ENCODE measurements at regions not wholly inside any gene's neighbourhood (a gene's known extent, or its start where the extent isn't known, plus 50 kb on each side); places are given as distances from the start of the nearest gene placed in this dataset.
A peak's percentile ranks its signal among the peaks of the same experiment; 100 is the strongest.

DNA sequence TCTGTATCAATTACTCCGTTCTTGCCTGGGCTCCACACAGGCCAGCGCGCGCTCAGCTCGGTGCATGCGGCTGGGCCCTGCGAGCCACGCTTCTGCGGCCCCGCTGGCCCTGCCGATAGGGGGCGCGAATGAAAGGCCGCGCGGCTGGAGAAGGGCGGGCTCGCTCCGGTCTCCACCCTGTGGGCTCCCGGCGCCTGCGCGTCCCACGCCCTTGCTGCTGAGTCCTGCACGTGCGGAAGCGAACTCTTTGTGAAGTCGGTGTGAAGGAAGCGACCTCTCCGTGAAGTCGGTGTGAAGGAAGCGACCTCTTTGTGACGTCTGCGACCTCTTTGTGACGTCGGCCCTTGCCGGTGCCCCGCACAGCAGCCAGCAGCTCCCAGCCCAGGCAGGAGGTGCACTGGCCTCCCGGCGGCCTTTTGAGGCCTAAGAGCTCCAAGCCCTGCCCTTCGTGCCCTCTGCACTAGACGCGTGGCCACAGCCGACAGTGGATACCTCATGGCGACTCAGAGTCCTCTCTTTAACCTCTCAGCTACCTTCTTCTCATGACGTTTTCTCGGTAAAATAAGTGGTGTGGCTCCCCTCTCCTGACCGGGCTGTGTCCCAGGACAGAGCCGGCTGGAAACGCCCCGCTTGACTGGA lies 391.9 kb upstream of the RAB6C start (continued):
- TF ChIP-seq NR2C2 (CRISPR knock-in tag; IDR thresholded peaks at IDR 0.05), result peak; percentile 73; the same call in 1 of the 2 replicates
- TF ChIP-seq ATF1 (CRISPR knock-in tag; IDR thresholded peaks at IDR 0.05), result no peak

DNA sequence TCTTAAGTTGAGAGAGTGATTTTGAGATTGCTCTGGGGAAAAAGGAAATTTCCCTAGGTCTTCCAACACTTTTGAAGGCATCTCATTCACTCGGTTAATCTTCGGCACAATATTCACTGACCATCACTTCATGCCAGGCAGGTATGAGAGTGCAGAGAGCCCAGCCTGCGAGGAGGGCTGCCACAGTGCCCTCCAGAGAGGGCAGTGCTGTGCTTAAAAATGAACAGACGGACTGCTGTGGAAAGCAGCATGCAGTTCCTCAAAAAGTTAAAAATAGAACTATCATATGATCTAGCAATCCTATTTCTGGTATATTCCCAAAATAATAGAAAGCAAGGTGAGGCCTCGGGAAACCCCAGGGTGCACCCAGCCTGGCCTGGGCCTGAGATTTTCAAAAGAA lies 374.9 kb upstream of the RAB6C start:
- no peak for ATAC-seq

DNA sequence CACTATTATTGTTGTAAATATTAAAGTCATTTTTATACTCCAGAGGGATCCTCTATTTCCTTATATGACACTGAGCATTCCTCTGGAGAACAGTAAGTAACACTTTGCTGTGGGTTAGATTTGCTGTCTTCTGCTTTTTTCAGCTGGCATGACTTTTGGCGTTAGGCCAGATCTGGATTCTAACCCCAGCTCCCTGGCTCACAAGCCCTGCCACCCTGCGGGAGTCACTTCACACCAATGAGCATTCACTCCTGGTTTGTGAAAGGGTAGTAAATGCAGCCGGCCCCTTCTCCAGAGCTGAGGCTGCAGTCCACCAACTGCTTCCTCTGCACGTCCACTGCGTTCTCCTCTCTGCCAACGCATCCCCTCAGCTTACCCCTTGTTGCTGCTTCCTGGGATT lies 373.8 kb upstream of the RAB6C start:
- H3K27ac Mint-ChIP-seq, result no peak overlapping the region
- CTCF ChIA-PET, result interaction anchor here (0.8 to 1.2 kb wide), 2 partner anchors 19 to 143 kb away, joined by 3 read pairs; no protein-coding TSS in a partner anchor
- peaks cover 12% of the 10 kb centered on the region for H3K27me3 Mint-ChIP-seq (ENCODE audit: low read depth)
- peaks cover 19% of the 10 kb centered on the region for H3K4me1 Mint-ChIP-seq
- no peak overlapping the region for H3K4me3 Mint-ChIP-seq
- no peak for ATAC-seq
- DNase-seq (ENCODE audit: low spot score), result no peak
- H3K9me3 Mint-ChIP-seq, result peaks cover 31% of the 10 kb centered on the region
- POLR2A ChIA-PET, result no interaction called here
- H3K36me3 Mint-ChIP-seq, result peaks cover 11% of the 10 kb centered on the region
- no peak for TF ChIP-seq ZNF416 (CRISPR knock-in tag; IDR thresholded peaks at IDR 0.05)
- TF ChIP-seq ZBTB21 (CRISPR knock-in tag; IDR thresholded peaks at IDR 0.05; ENCODE audit: borderline replicate concordance), result no peak
- TF ChIP-seq, protein P1, sequence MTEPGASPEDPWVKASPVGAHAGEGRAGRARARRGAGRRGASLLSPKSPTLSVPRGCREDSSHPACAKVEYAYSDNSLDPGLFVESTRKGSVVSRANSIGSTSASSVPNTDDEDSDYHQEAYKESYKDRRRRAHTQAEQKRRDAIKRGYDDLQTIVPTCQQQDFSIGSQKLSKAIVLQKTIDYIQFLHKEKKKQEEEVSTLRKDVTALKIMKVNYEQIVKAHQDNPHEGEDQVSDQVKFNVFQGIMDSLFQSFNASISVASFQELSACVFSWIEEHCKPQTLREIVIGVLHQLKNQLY (CRISPR knock-in tag; IDR thresholded peaks at IDR 0.05), result no peak
- TF ChIP-seq, protein P2, sequence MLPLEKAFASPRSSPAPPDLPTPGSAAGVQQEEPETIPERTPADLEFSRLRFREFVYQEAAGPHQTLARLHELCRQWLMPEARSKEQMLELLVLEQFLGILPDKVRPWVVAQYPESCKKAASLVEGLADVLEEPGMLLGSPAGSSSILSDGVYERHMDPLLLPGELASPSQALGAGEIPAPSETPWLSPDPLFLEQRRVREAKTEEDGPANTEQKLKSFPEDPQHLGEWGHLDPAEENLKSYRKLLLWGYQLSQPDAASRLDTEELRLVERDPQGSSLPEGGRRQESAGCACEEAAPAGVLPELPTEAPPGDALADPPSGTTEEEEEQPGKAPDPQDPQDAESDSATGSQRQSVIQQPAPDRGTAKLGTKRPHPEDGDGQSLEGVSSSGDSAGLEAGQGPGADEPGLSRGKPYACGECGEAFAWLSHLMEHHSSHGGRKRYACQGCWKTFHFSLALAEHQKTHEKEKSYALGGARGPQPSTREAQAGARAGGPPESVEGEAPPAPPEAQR (CRISPR knock-in tag; IDR thresholded peaks at IDR 0.05), result no peak
- TF ChIP-seq, protein P3, sequence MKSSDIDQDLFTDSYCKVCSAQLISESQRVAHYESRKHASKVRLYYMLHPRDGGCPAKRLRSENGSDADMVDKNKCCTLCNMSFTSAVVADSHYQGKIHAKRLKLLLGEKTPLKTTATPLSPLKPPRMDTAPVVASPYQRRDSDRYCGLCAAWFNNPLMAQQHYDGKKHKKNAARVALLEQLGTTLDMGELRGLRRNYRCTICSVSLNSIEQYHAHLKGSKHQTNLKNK (CRISPR knock-in tag; IDR thresholded peaks at IDR 0.05), result no peak
- no peak for TF ChIP-seq EMX1 (CRISPR knock-in tag; IDR thresholded peaks at IDR 0.05)
- TF ChIP-seq, protein P4, sequence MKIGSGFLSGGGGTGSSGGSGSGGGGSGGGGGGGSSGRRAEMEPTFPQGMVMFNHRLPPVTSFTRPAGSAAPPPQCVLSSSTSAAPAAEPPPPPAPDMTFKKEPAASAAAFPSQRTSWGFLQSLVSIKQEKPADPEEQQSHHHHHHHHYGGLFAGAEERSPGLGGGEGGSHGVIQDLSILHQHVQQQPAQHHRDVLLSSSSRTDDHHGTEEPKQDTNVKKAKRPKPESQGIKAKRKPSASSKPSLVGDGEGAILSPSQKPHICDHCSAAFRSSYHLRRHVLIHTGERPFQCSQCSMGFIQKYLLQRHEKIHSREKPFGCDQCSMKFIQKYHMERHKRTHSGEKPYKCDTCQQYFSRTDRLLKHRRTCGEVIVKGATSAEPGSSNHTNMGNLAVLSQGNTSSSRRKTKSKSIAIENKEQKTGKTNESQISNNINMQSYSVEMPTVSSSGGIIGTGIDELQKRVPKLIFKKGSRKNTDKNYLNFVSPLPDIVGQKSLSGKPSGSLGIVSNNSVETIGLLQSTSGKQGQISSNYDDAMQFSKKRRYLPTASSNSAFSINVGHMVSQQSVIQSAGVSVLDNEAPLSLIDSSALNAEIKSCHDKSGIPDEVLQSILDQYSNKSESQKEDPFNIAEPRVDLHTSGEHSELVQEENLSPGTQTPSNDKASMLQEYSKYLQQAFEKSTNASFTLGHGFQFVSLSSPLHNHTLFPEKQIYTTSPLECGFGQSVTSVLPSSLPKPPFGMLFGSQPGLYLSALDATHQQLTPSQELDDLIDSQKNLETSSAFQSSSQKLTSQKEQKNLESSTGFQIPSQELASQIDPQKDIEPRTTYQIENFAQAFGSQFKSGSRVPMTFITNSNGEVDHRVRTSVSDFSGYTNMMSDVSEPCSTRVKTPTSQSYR (CRISPR knock-in tag; IDR thresholded peaks at IDR 0.05), result no peak
- TF ChIP-seq RELA (CRISPR knock-in tag; IDR thresholded peaks at IDR 0.05; ENCODE audit: borderline replicate concordance), result no peak

More for the DNA sequence above, 374.9 kb upstream of the RAB6C start:
- H3K27ac Mint-ChIP-seq, result no peak overlapping the region
- DNase-seq (ENCODE audit: low spot score), result no peak
- POLR2A ChIA-PET, result no interaction called here
- H3K4me1 Mint-ChIP-seq, result peaks cover 19% of the 10 kb centered on the region
- H3K9me3 Mint-ChIP-seq, result peaks cover 33% of the 10 kb centered on the region
- peaks cover 12% of the 10 kb centered on the region for H3K27me3 Mint-ChIP-seq (ENCODE audit: low read depth)
- CTCF ChIA-PET, result no interaction called here
- TF ChIP-seq MXD4 (CRISPR knock-in tag; IDR thresholded peaks at IDR 0.05; ENCODE audit: borderline replicate concordance) (no peak), ZNF423 (CRISPR knock-in tag; IDR thresholded peaks at IDR 0.05) (no peak), TEAD4 (CRISPR knock-in tag; IDR thresholded peaks at IDR 0.05) (no peak), CBFB (CRISPR knock-in tag; IDR thresholded peaks at IDR 0.05; ENCODE audit: low read depth) (no peak), KAT7 (CRISPR knock-in tag; IDR thresholded peaks at IDR 0.05; ENCODE audit: borderline replicate concordance) (no peak), NFYB (CRISPR knock-in tag; conservative IDR thresholded peaks at IDR 0.05; ENCODE audit: low read depth) (no peak)
- TF ChIP-seq, protein P5, sequence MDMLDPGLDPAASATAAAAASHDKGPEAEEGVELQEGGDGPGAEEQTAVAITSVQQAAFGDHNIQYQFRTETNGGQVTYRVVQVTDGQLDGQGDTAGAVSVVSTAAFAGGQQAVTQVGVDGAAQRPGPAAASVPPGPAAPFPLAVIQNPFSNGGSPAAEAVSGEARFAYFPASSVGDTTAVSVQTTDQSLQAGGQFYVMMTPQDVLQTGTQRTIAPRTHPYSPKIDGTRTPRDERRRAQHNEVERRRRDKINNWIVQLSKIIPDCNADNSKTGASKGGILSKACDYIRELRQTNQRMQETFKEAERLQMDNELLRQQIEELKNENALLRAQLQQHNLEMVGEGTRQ (CRISPR knock-in tag; IDR thresholded peaks at IDR 0.05), result no peak
- TF ChIP-seq, protein P6, sequence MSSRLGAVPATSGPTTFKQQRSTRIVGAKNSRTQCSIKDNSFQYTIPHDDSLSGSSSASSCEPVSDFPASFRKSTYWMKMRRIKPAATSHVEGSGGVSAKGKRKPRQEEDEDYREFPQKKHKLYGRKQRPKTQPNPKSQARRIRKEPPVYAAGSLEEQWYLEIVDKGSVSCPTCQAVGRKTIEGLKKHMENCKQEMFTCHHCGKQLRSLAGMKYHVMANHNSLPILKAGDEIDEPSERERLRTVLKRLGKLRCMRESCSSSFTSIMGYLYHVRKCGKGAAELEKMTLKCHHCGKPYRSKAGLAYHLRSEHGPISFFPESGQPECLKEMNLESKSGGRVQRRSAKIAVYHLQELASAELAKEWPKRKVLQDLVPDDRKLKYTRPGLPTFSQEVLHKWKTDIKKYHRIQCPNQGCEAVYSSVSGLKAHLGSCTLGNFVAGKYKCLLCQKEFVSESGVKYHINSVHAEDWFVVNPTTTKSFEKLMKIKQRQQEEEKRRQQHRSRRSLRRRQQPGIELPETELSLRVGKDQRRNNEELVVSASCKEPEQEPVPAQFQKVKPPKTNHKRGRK (CRISPR knock-in tag; IDR thresholded peaks at IDR 0.05; ENCODE audit: borderline replicate concordance), result no peak
- TF ChIP-seq, protein P2 (CRISPR knock-in tag; IDR thresholded peaks at IDR 0.05), result no peak
- TF ChIP-seq, protein P7, sequence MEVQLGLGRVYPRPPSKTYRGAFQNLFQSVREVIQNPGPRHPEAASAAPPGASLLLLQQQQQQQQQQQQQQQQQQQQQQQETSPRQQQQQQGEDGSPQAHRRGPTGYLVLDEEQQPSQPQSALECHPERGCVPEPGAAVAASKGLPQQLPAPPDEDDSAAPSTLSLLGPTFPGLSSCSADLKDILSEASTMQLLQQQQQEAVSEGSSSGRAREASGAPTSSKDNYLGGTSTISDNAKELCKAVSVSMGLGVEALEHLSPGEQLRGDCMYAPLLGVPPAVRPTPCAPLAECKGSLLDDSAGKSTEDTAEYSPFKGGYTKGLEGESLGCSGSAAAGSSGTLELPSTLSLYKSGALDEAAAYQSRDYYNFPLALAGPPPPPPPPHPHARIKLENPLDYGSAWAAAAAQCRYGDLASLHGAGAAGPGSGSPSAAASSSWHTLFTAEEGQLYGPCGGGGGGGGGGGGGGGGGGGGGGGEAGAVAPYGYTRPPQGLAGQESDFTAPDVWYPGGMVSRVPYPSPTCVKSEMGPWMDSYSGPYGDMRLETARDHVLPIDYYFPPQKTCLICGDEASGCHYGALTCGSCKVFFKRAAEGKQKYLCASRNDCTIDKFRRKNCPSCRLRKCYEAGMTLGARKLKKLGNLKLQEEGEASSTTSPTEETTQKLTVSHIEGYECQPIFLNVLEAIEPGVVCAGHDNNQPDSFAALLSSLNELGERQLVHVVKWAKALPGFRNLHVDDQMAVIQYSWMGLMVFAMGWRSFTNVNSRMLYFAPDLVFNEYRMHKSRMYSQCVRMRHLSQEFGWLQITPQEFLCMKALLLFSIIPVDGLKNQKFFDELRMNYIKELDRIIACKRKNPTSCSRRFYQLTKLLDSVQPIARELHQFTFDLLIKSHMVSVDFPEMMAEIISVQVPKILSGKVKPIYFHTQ (CRISPR knock-in tag; IDR thresholded peaks at IDR 0.05), result no peak
- no peak overlapping the region for H3K4me3 Mint-ChIP-seq
- peaks cover 11% of the 10 kb centered on the region for H3K36me3 Mint-ChIP-seq
